ENCODE measurements at regions not wholly inside any gene's neighbourhood (a gene's known extent, or its start where the extent isn't known, plus 50 kb on each side); places are given as distances from the start of the nearest gene placed in this dataset.

DNA sequence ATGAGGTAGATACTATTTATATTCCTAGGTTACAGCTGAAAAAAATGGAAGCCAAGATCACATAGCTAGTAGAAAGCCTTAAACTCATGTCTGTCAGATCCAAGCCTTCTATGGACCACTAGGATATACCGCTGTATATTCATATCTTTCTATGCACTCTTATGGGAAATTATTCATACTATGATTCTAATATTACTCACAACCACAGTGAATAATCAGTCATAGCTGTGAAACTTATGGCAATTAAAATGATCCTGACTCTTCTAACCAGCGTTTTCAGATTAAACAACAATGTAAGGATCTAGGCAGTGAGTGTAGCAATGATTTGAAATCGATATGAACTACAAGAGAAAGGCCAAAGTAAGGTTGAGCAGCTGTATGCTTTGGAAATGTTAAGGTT is 111.0 kb downstream of the RASGEF1B start:
- TF ChIP-seq EZH2 (IDR thresholded peaks at IDR 0.05; ENCODE audit: borderline replicate concordance, low read depth, low read length, severe bottlenecking): no peak
- no peak for TF ChIP-seq CTCF (IDR thresholded peaks at IDR 0.05; ENCODE audit: extremely low read depth in 1 of 2, insufficient read depth in 1 of 2, low read depth in 1 of 2, low read length in 2 of 2)
- TF ChIP-seq POLR2AphosphoS5 (IDR thresholded peaks at IDR 0.05; ENCODE audit: insufficient read depth, low read depth, low read length): no peak
- no peak for TF ChIP-seq POLR2A (IDR thresholded peaks at IDR 0.05; ENCODE audit: low read depth, low read length)
- TF ChIP-seq MAX (IDR thresholded peaks at IDR 0.05; ENCODE audit: insufficient read depth, insufficient read length): no peak
- no peak for TF ChIP-seq GATA2 (IDR thresholded peaks at IDR 0.05; ENCODE audit: insufficient read depth, insufficient read length, low read depth, low read length)
- TF ChIP-seq FOS (IDR thresholded peaks at IDR 0.05; ENCODE audit: borderline replicate concordance, insufficient read depth, low read length): no peak
- no peak for TF ChIP-seq MYC (IDR thresholded peaks at IDR 0.05; ENCODE audit: low read depth, low read length)
- no peak for TF ChIP-seq JUN (IDR thresholded peaks at IDR 0.05; ENCODE audit: borderline replicate concordance, insufficient read depth, insufficient read length, low read depth)
